A549 (cell line): ENCODE measurements at regions not wholly inside any gene's neighbourhood (a gene's known extent, or its start where the extent isn't known, plus 50 kb on each side); places are given as distances from the start of the nearest gene placed in this dataset.

ENCODE experiments used
- CHD2 ChIP-seq: fragments of 150-350 bp; IDR thresholded peaks from 2 replicates; pipeline ENCODE4 v1.6.1; 2014; ENCODE audit warnings: low read length; ENCODE audit not compliant: partially characterized antibody
- POLR2A ChIP-seq: IDR thresholded peaks from 2 replicates; pipeline ENCODE4 v1.6.1; 2012; ENCODE audit warnings: mild to moderate bottlenecking, low read length
- REST ChIP-seq: fragments of 200-600 bp; sonication (generic); IDR thresholded peaks from 2 replicates; pipeline ENCODE4 v1.6.1; 2016; ENCODE audit warnings: antibody characterized with exemption, mild to moderate bottlenecking, moderate library complexity
- ZSCAN20 ChIP-seq: fragments of 250-450 bp; sonication (Bioruptor Pico); IDR thresholded peaks from 2 replicates; pipeline ENCODE4 v1.8.0; 2022; ENCODE audit warnings: mild to moderate bottlenecking, moderate library complexity
- TF ChIP-seq, protein P1 (sequence below): IDR thresholded peaks from 2 replicates; pipeline ENCODE4 v1.6.1; 2012
- TF ChIP-seq, protein P2 (sequence below): fragments of >200 bp; sonication (Bioruptor Twin); formaldehyde crosslinking; IDR thresholded peaks from 3 replicates; pipeline ENCODE4 v1.5.1; 2016

GRCh38 chr1:181919542-181919941 lies 142.0 kb downstream of the ZNF648 start:
- TF ChIP-seq CHD2 (no peak), REST (no peak), ZSCAN20 (CRISPR knock-in tag) (no peak), POLR2A (no peak)
- TF ChIP-seq, protein P1, sequence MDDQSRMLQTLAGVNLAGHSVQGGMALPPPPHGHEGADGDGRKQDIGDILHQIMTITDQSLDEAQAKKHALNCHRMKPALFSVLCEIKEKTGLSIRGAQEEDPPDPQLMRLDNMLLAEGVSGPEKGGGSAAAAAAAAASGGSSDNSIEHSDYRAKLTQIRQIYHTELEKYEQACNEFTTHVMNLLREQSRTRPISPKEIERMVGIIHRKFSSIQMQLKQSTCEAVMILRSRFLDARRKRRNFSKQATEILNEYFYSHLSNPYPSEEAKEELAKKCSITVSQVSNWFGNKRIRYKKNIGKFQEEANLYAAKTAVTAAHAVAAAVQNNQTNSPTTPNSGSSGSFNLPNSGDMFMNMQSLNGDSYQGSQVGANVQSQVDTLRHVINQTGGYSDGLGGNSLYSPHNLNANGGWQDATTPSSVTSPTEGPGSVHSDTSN, result no peak
- TF ChIP-seq, protein P2, sequence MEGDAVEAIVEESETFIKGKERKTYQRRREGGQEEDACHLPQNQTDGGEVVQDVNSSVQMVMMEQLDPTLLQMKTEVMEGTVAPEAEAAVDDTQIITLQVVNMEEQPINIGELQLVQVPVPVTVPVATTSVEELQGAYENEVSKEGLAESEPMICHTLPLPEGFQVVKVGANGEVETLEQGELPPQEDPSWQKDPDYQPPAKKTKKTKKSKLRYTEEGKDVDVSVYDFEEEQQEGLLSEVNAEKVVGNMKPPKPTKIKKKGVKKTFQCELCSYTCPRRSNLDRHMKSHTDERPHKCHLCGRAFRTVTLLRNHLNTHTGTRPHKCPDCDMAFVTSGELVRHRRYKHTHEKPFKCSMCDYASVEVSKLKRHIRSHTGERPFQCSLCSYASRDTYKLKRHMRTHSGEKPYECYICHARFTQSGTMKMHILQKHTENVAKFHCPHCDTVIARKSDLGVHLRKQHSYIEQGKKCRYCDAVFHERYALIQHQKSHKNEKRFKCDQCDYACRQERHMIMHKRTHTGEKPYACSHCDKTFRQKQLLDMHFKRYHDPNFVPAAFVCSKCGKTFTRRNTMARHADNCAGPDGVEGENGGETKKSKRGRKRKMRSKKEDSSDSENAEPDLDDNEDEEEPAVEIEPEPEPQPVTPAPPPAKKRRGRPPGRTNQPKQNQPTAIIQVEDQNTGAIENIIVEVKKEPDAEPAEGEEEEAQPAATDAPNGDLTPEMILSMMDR, result no peak
